Activated naive CD8-positive, alpha-beta T cell treated with anti-CD3 and anti-CD28 coated beads, Interleukin-2, amount 10 ng/mL, durations not matched to agents 7 days and 5 days (primary cell): ENCODE measurements at regions not wholly inside any gene's neighbourhood (a gene's known extent, or its start where the extent isn't known, plus 50 kb on each side); places are given as distances from the start of the nearest gene placed in this dataset.
"Not testable (repeated sequence)": the region's sequence is repeated elsewhere in the genome, so short reads cannot be mapped to it uniquely, and the experiment has no call there.

ENCODE experiments used
- ATAC-seq: fragments of 150-1000 bp; cut with Tn5 transposase; one replicate; pipeline ENCODE4 v1.10.0; 2021; ENCODE audit warnings: low read depth, moderate library complexity
- POLR2A ChIA-PET: fragments of 350-600 bp; sonication (Branson Sonifier 250); formaldehyde crosslinking; loops from one replicate; lab custom pipeline; 2021; ENCODE audit warnings: antibody characterized with exemption; lab: Charles Lee
- DNase-seq: peaks from one replicate; pipeline ENCODE4 v3.0.0; 2021
- H3K27ac Mint-ChIP-seq: one replicate; pipeline ENCODE4 v1.8.0; 2022; ENCODE audit warnings: mild to moderate bottlenecking, mixed read lengths
- H3K27me3 Mint-ChIP-seq: one replicate; pipeline ENCODE4 v1.8.0; 2022; ENCODE audit warnings: mild to moderate bottlenecking, moderate library complexity, mixed read lengths
- H3K36me3 Mint-ChIP-seq: one replicate; pipeline ENCODE4 v1.8.0; 2021; ENCODE audit warnings: mild to moderate bottlenecking, mixed read lengths
- H3K4me1 Mint-ChIP-seq: one replicate; pipeline ENCODE4 v1.8.0; 2021; ENCODE audit warnings: mixed read lengths
- H3K4me3 Mint-ChIP-seq: one replicate; pipeline ENCODE4 v1.8.0; 2022; ENCODE audit warnings: mild to moderate bottlenecking, moderate library complexity, mixed read lengths
- H3K9me3 Mint-ChIP-seq: one replicate; pipeline ENCODE4 v1.8.0; 2021; ENCODE audit warnings: mixed read lengths

- POLR2A ChIA-PET, result no interaction called here
- no peak for ATAC-seq
- Mint-ChIP-seq H3K36me3 (no peaks in the 10 kb centered on the region), H3K4me1 (no peaks in the 10 kb centered on the region), H3K27me3 (no peaks in the 10 kb centered on the region), H3K9me3 (peaks cover 1% of the 10 kb centered on the region), H3K27ac (no peak overlapping the region), H3K4me3 (no peak overlapping the region)
- DNase-seq, result no peak
Measured at GRCh38 chr14:41549821-41550607, 56.7 kb upstream of the LRFN5 start.

- H3K4me1 Mint-ChIP-seq, result no peaks in the 10 kb centered on the region
- DNase-seq (no peak), ATAC-seq (no peak)
- POLR2A ChIA-PET, result no interaction called here
- no peaks in the 10 kb centered on the region for H3K27me3 Mint-ChIP-seq
- no peak overlapping the region for H3K27ac Mint-ChIP-seq
- H3K36me3 Mint-ChIP-seq, result no peaks in the 10 kb centered on the region
- H3K9me3 Mint-ChIP-seq, result peaks cover 1% of the 10 kb centered on the region
- no peak overlapping the region for H3K4me3 Mint-ChIP-seq
Measured at GRCh38 chr14:41549282-41549681, 57.4 kb upstream of the LRFN5 start.

- Mint-ChIP-seq H3K27me3 (no peaks in the 10 kb centered on the region), H3K9me3 (peaks cover 1% of the 10 kb centered on the region), H3K4me1 (no peaks in the 10 kb centered on the region), H3K4me3 (no peak overlapping the region), H3K36me3 (no peaks in the 10 kb centered on the region), H3K27ac (no peak overlapping the region)
- ATAC-seq (no peak), DNase-seq (no peak)
- POLR2A ChIA-PET, result no interaction called here
Measured at GRCh38 chr14:41548666-41549065, 58.0 kb upstream of the LRFN5 start.

GRCh38 chr14:41541333-41541732 lies 65.3 kb upstream of the LRFN5 start:
- DNase-seq, result no peak
- H3K9me3 Mint-ChIP-seq, result peaks cover 11% of the 10 kb centered on the region

GRCh38 chr14:41532255-41532654 lies 74.4 kb upstream of the LRFN5 start:
- POLR2A ChIA-PET, result no interaction called here
- Mint-ChIP-seq H3K9me3 (no peaks in the 10 kb centered on the region), H3K4me1 (no peaks in the 10 kb centered on the region), H3K27ac (no peak overlapping the region), H3K27me3 (no peaks in the 10 kb centered on the region), H3K36me3 (no peaks in the 10 kb centered on the region), H3K4me3 (no peak overlapping the region)
- ATAC-seq (no peak), DNase-seq (no peak)

More at GRCh38 chr14:41541333-41541732, 65.3 kb upstream of the LRFN5 start:
- H3K27ac Mint-ChIP-seq, result no peak overlapping the region
- ATAC-seq, result no peak
- no peak overlapping the region for H3K4me3 Mint-ChIP-seq
- H3K27me3 Mint-ChIP-seq, result no peaks in the 10 kb centered on the region
- H3K36me3 Mint-ChIP-seq, result no peaks in the 10 kb centered on the region
- H3K4me1 Mint-ChIP-seq, result no peaks in the 10 kb centered on the region
- POLR2A ChIA-PET, result no interaction called here

GRCh38 chr14:41521891-41522290 lies 84.8 kb upstream of the LRFN5 start:
- POLR2A ChIA-PET, result no interaction called here
- Mint-ChIP-seq H3K9me3 (peaks cover 4% of the 10 kb centered on the region), H3K36me3 (no peaks in the 10 kb centered on the region), H3K4me1 (no peaks in the 10 kb centered on the region), H3K27me3 (no peaks in the 10 kb centered on the region), H3K27ac (no peak overlapping the region), H3K4me3 (no peak overlapping the region)
- DNase-seq, result no peak
- ATAC-seq, result no peak

- H3K27me3 Mint-ChIP-seq, H3K9me3 Mint-ChIP-seq, ATAC-seq, POLR2A ChIA-PET, H3K4me1 Mint-ChIP-seq, H3K36me3 Mint-ChIP-seq, DNase-seq, H3K4me3 Mint-ChIP-seq, H3K27ac Mint-ChIP-seq: not testable (repeated sequence)
Measured at GRCh38 chr14:41518030-41518429, 88.6 kb upstream of the LRFN5 start.

GRCh38 chr14:41506552-41506951 lies 100.1 kb upstream of the LRFN5 start:
- Mint-ChIP-seq H3K4me3 (no peak overlapping the region), H3K27me3 (no peaks in the 10 kb centered on the region), H3K9me3 (no peaks in the 10 kb centered on the region), H3K36me3 (no peaks in the 10 kb centered on the region), H3K4me1 (no peaks in the 10 kb centered on the region), H3K27ac (no peak overlapping the region)
- POLR2A ChIA-PET, result no interaction called here
- DNase-seq, result no peak
- ATAC-seq, result no peak

GRCh38 chr14:41505491-41505890 lies 101.2 kb upstream of the LRFN5 start:
- Mint-ChIP-seq H3K36me3 (no peaks in the 10 kb centered on the region), H3K27ac (no peak overlapping the region), H3K27me3 (no peaks in the 10 kb centered on the region), H3K4me1 (no peaks in the 10 kb centered on the region), H3K9me3 (no peaks in the 10 kb centered on the region), H3K4me3 (no peak overlapping the region)
- POLR2A ChIA-PET, result no interaction called here
- DNase-seq (no peak), ATAC-seq (no peak)

- Mint-ChIP-seq H3K27ac (no peak overlapping the region), H3K4me1 (no peaks in the 10 kb centered on the region), H3K27me3 (no peaks in the 10 kb centered on the region), H3K36me3 (no peaks in the 10 kb centered on the region), H3K9me3 (peaks cover 3% of the 10 kb centered on the region), H3K4me3 (no peak overlapping the region)
- ATAC-seq (no peak), DNase-seq (no peak)
- POLR2A ChIA-PET, result no interaction called here
Measured at GRCh38 chr14:41498959-41499358, 107.7 kb upstream of the LRFN5 start.

GRCh38 chr14:41490323-41490722 lies 116.4 kb upstream of the LRFN5 start:
- Mint-ChIP-seq H3K27ac (no peak overlapping the region), H3K27me3 (no peaks in the 10 kb centered on the region), H3K4me3 (no peak overlapping the region), H3K9me3 (peaks cover 2% of the 10 kb centered on the region), H3K36me3 (no peaks in the 10 kb centered on the region), H3K4me1 (no peaks in the 10 kb centered on the region)
- DNase-seq, result no peak
- ATAC-seq, result no peak
- POLR2A ChIA-PET, result no interaction called here

GRCh38 chr14:41489315-41489972 lies 117.2 kb upstream of the LRFN5 start:
- Mint-ChIP-seq H3K9me3 (peaks cover 2% of the 10 kb centered on the region), H3K27ac (no peak overlapping the region), H3K36me3 (no peaks in the 10 kb centered on the region), H3K27me3 (no peaks in the 10 kb centered on the region), H3K4me1 (no peaks in the 10 kb centered on the region), H3K4me3 (no peak overlapping the region)
- no peak for ATAC-seq
- DNase-seq, result no peak
- POLR2A ChIA-PET, result no interaction called here

- Mint-ChIP-seq H3K27me3 (no peaks in the 10 kb centered on the region), H3K9me3 (no peaks in the 10 kb centered on the region), H3K4me3 (no peak overlapping the region), H3K4me1 (no peaks in the 10 kb centered on the region), H3K27ac (no peak overlapping the region), H3K36me3 (no peaks in the 10 kb centered on the region)
- ATAC-seq, result no peak
- no peak for DNase-seq
- POLR2A ChIA-PET, result no interaction called here
Measured at GRCh38 chr14:41488401-41488800, 118.3 kb upstream of the LRFN5 start.

- no peaks in the 10 kb centered on the region for H3K9me3 Mint-ChIP-seq
Measured at GRCh38 chr14:41482861-41483260, 123.8 kb upstream of the LRFN5 start.

More at GRCh38 chr14:41482861-41483260, 123.8 kb upstream of the LRFN5 start:
- DNase-seq (no peak), ATAC-seq (no peak)
- POLR2A ChIA-PET, result no interaction called here
- Mint-ChIP-seq H3K36me3 (no peaks in the 10 kb centered on the region), H3K27me3 (no peaks in the 10 kb centered on the region), H3K4me1 (peaks cover 1% of the 10 kb centered on the region), H3K4me3 (no peak overlapping the region), H3K27ac (no peak overlapping the region)
